K562 (cell line): ENCODE measurements at regions not wholly inside any gene's neighbourhood (a gene's known extent, or its start where the extent isn't known, plus 50 kb on each side); places are given as distances from the start of the nearest gene placed in this dataset.

Experiments
- ELK3 ChIP-seq: fragments of 450-650 bp; formaldehyde crosslinking; IDR thresholded peaks from 2 replicates; pipeline ENCODE4 v1.4.0; 2020; ENCODE audit warnings: mild to moderate bottlenecking
- LCOR ChIP-seq: sonication (generic); formaldehyde crosslinking; IDR thresholded peaks from 2 replicates; pipeline ENCODE4 v1.8.0; 2022; ENCODE audit warnings: mild to moderate bottlenecking, missing genetic modification reagents
- RBM34 ChIP-seq: fragments of 200-400 bp; formaldehyde crosslinking; IDR thresholded peaks from 2 replicates; pipeline ENCODE4 v1.6.1; 2018; ENCODE audit warnings: low read length, borderline replicate concordance; ENCODE audit not compliant: insufficient read depth
- TEAD4 ChIP-seq, 2 experiments: sonication (generic) in 1 of 2; formaldehyde crosslinking in 1 of 2; IDR thresholded peaks; 2 replicates each; pipeline versions ENCODE4 v1.6.1 to v1.8.0; 2012 to 2022; ENCODE audit warnings: borderline replicate concordance in 1 of 2, inconsistent platforms in 1 of 2, low read length in 1 of 2, mild to moderate bottlenecking in 1 of 2, missing genetic modification reagents in 1 of 2
- THRAP3 ChIP-seq: fragments of 450-650 bp; IDR thresholded peaks from 2 replicates; pipeline ENCODE4 v1.6.1; 2016; ENCODE audit warnings: mild to moderate bottlenecking, inconsistent platforms, borderline replicate concordance
- ZKSCAN8 ChIP-seq: fragments of 200-800 bp; sonication (Bioruptor generic); IDR thresholded peaks from 2 replicates; pipeline ENCODE4 v1.6.1; 2016; ENCODE audit warnings: missing genetic modification characterization, missing compliant biosample characterization
- TF ChIP-seq, protein P1 (sequence below), 2 experiments: fragments of 450-650 bp; formaldehyde crosslinking in 1 of 2; IDR thresholded peaks; 2 replicates each; pipeline versions ENCODE4 v1.4.0 to v1.6.1; 2014 to 2020; ENCODE audit warnings: mild to moderate bottlenecking in 2 of 2, borderline replicate concordance in 1 of 2, low read depth in 1 of 2

- TF ChIP-seq, protein P1, sequence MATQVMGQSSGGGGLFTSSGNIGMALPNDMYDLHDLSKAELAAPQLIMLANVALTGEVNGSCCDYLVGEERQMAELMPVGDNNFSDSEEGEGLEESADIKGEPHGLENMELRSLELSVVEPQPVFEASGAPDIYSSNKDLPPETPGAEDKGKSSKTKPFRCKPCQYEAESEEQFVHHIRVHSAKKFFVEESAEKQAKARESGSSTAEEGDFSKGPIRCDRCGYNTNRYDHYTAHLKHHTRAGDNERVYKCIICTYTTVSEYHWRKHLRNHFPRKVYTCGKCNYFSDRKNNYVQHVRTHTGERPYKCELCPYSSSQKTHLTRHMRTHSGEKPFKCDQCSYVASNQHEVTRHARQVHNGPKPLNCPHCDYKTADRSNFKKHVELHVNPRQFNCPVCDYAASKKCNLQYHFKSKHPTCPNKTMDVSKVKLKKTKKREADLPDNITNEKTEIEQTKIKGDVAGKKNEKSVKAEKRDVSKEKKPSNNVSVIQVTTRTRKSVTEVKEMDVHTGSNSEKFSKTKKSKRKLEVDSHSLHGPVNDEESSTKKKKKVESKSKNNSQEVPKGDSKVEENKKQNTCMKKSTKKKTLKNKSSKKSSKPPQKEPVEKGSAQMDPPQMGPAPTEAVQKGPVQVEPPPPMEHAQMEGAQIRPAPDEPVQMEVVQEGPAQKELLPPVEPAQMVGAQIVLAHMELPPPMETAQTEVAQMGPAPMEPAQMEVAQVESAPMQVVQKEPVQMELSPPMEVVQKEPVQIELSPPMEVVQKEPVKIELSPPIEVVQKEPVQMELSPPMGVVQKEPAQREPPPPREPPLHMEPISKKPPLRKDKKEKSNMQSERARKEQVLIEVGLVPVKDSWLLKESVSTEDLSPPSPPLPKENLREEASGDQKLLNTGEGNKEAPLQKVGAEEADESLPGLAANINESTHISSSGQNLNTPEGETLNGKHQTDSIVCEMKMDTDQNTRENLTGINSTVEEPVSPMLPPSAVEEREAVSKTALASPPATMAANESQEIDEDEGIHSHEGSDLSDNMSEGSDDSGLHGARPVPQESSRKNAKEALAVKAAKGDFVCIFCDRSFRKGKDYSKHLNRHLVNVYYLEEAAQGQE (IDR thresholded peaks at IDR 0.05; ENCODE audit: borderline replicate concordance), result no peak
- TF ChIP-seq, protein P1 (CRISPR knock-in tag; IDR thresholded peaks at IDR 0.05; ENCODE audit: low read depth), result no peak
- TF ChIP-seq TEAD4 (IDR thresholded peaks at IDR 0.05; ENCODE audit: low read length), result no peak
- no peak for TF ChIP-seq TEAD4 (CRISPR knock-in tag; IDR thresholded peaks at IDR 0.05; ENCODE audit: borderline replicate concordance)
- TF ChIP-seq RBM34, result no peak
- no peak for TF ChIP-seq ELK3 (CRISPR knock-in tag)
- TF ChIP-seq ZKSCAN8 (CRISPR knock-in tag), result no peak
- TF ChIP-seq LCOR, result no peak
- no peak for TF ChIP-seq THRAP3
Measured at GRCh38 chr12:28994179-28994715, 154.8 kb upstream of the FAR2 start (continued).
